ENCODE measurements at regions not wholly inside any gene's neighbourhood (a gene's known extent, or its start where the extent isn't known, plus 50 kb on each side); places are given as distances from the start of the nearest gene placed in this dataset.
"Not testable (repeated sequence)": the region's sequence is repeated elsewhere in the genome, so short reads cannot be mapped to it uniquely, and the experiment has no call there.

DNA sequence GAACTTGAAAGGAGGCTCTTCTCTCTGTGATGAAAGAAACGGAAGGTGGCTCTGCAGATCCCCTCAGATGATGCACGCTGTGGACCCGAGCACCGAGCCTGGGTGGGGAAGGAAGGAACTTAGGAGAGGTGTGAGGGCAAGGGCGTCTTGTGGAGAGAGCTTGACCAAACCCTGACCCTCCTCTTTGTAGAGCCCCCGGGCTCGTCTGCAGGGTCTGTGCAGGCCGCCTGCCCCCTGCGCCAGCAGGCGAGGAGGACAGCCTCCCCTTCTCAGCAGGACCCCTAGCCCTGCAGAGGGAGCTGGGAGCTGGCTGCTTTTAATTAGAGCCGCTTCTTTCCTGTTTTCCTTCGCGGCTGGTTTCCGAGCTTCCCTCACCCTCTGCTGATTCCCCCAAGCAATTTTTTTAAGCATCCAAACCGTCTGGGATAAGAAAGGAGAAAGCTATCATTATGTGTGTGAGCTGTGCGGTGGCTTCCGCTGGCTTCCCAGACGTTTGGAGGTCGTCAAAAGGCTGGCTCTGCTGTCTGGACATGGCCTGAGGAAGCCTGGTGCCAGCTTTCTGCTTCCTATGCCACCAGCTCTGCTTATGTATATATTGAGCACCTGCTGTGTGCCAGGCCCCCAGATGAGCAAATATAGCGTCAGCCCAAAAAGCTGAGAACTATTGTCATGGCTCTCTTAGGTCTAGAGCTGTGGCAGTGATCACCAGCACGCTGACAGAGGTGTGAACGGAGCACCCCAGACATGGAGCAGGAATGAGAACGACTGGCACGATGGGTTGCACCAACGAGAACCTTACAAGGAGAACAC, 160.2 kb upstream of the IRF2BP2 start:
- peak; percentile 58 for DNase-seq

DNA sequence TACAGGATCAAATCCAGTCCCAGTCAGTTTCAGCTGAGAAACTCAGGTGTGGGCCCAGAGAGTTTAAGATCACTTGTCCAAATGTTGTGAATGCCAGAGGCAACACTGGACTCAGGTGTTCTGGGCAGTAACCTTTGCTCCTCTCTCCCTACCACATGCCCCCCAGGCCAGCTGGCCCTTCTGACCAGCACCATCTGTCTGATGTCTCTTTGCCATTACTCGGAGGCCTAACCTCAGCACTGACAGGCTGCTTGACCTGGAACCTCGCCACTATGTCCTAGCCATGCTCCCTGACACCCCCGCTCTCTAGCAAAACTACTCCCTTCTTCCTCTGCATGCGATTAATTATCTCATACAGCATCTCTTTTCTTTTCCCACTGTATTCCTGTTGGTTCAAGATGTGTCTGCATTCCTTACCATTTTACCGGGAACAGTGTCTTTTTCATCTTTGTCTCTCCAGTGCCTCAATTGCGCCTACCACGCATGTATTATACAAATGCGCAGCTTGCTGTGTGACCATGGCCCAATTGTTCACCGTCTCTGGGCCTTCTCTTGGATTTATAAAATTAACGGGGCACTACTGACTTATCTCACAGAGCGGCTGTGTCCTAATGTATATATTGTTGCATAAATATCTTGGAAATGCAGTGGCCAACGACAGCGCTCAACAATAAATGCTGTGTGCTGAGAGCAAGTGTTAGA, 159.5 kb upstream of the IRF2BP2 start:
- peak; percentile 27 for DNase-seq

GRCh38 chr1:234768569-234769283, 158.7 kb upstream of the IRF2BP2 start:
- peak; percentile 19 for DNase-seq

- DNase-seq, result no peak
Observed at GRCh38 chr1:234768171-234768568, 158.2 kb upstream of the IRF2BP2 start.

DNA sequence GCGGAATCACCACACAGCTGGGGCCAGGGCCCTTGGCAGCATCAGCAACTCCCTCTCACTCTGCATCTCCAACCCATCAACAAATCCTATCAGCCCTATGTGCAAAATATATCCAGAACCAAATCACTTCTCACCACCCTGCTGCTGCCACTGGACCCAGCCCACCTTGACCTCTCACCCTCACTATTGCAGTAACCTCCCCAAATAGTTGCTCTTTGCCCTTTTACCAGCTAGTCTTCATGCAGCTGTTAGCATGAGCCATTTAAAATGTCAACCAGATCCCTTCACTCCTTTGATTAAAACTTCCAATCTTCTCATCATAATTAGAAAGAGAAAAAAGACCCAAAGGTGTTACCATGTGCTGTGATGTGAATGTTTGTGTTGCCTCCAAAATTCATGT, 155.7 kb upstream of the IRF2BP2 start:
- DNase-seq, result peak; percentile 16

DNA sequence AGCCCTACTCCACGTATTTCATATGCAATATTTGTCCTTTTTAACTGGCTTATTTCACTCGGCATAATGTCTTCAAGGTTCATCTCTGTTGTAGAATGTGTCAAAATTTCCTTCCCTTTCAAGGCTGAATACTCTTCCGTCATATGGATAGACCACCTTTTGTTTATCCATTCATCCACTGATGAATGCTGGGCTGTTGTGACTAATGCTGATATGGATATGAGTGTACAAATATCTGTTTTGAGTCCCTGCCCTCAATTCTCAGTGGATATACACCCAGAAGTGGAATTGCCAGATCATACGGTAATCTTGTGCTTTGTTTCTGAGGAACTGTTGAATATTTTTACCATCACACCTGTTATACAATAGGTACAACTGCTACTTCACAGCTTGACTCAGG, 155.2 kb upstream of the IRF2BP2 start:
- DNase-seq, result peak; percentile 2

DNA sequence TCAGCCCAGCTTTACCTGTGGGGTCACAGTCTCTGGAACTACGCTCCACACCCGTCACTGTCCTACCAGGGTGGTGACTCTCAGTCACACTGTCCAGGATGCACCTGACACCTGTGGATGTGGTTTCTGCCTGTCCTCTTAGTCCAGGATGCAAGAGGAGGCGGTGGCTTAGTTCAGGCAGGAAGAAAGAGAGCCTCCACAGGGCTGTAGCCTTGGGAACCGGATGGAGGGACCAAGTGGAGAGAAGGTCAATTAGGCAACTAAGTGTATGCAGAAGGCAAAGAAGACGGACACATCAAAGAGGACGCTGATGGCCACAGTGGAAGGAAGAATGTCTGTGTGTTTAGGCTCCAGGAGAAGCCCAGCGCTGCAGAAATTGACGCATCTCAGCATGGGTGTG, 153.9 kb upstream of the IRF2BP2 start:
- DNase-seq, result peak; percentile 19

- DNase-seq, result peak; percentile 7
Observed at GRCh38 chr1:234763367-234763766, 153.4 kb upstream of the IRF2BP2 start.

DNA sequence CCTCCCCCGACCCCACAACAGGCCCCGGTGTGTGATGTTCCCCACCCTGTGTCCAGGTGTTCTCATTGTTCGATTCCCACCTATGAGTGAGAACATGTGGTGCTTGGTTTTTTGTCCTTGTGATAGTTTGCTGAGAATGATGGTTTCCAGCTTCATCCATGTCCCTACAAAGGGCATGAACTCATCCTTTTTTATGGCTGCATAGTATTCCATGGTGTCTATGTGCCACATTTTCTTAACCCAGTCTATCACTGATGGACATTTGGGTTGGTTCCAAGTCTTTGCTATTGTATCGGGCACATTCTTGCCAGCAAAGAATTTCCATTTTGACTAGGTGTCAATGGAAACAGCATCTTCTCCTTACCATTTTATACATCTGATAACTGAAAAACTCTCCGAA, 152.1 kb upstream of the IRF2BP2 start:
- not testable (repeated sequence) for DNase-seq

- DNase-seq, result peak; percentile 25
Observed at GRCh38 chr1:234760303-234760723, 150.3 kb upstream of the IRF2BP2 start.

DNA sequence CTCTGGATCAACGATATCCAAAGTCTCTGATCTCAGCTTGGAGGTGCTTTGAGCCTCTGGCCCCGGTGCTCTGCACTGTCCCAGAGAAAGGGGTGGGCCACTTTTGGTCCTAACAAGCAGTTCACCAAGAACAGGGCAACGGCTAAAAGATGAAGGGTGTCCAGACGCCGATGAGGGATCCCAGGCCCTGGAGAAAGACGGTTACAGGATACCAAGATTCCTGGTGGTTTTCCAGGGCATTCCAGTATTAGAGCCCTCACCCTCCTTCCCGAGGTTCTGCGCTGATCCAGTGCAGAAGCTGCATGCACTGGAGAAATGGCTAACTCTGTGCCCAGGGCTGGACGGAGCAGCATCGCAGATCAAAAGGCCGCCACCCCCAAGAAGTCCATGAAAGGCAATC, 149.9 kb upstream of the IRF2BP2 start:
- peak; percentile 6 for DNase-seq

- peak; percentile 8 for DNase-seq
Observed at GRCh38 chr1:234758851-234759250, 148.9 kb upstream of the IRF2BP2 start.

- DNase-seq, result peak; percentile 1
Observed at GRCh38 chr1:234756857-234757256, 146.9 kb upstream of the IRF2BP2 start.

- DNase-seq, result peak; percentile 19
Observed at GRCh38 chr1:234756066-234756774, 146.2 kb upstream of the IRF2BP2 start.

- peak; percentile 51 for DNase-seq
Observed at GRCh38 chr1:234755449-234755863, 145.5 kb upstream of the IRF2BP2 start.

GRCh38 chr1:234753979-234754378, 144.0 kb upstream of the IRF2BP2 start:
- DNase-seq, result no peak

GRCh38 chr1:234752927-234753326, 142.9 kb upstream of the IRF2BP2 start:
- DNase-seq, result no peak

DNA sequence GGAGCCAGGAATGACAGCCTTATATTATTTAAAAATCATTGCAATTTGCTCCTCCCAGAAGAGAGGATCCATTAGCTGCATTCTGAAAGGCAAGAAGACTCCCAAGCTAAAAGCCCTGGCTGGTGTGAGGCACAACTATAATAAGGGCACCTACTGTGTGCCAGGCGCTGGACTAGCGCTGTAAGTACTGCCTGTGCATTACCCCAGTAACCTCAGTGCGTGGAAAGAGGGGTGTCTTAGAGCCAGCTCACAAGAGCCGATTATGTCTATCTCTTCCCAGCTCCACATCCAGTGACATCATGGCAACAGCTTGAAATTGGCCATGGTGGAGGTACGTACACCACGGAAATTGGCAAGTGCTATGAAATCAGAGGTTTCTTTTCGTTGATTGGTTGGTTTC, 141.7 kb upstream of the IRF2BP2 start:
- peak; percentile 1 for DNase-seq

DNA sequence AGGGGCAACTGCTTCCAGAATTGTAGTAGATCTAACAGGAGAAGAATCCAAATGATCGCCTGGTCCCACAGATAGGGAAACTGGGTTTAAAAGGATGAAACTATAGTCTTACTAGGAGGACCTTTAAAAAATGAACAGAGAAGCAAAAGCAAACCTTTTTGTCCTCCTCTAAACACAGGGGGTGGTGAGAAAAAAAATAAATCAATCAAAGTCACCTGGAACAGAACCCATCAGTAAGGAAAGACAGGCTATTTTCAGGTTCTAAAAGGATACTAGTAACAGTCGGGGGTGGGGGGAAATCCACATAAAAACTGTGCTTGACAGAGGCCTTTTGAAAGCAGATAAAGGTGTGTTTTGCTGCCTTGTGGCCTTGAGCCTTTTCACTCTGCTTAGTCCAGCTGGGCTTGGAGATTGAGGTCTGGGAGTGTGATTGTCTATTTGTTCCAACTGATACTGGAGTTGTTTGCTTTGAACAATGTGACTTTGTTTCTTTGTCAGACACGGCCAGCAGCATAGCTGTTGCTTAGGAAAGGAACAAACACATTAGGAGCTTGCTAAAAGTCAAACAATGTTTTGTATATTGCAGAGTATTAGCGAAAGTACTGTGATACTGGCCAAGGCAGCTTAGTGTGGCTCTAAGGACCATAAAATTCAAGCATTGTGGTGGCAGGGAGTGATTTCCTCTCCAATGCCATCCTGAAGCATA, 141.1 kb upstream of the IRF2BP2 start:
- no peak for DNase-seq

DNA sequence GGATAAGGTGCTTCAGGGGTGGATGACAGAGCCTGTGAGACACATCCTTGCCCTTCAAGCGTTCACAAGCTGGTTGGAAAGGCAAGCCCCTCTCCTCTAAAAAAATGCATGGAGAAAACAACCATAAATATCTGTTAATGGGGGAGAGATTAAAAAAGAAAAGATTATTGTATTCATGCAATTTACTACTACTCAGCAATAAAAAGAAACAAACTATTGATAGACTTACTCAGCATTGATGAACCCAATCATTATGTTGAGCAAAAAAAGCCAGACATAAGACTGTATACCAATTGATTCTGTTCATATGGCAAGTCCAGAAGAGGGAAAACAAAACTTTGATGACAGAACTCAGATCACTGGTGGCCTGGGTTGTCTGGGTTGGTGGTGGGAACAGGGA, 138.7 kb upstream of the IRF2BP2 start:
- no peak for DNase-seq

GRCh38 chr1:234748066-234748465, 138.1 kb upstream of the IRF2BP2 start:
- DNase-seq, result no peak

DNA sequence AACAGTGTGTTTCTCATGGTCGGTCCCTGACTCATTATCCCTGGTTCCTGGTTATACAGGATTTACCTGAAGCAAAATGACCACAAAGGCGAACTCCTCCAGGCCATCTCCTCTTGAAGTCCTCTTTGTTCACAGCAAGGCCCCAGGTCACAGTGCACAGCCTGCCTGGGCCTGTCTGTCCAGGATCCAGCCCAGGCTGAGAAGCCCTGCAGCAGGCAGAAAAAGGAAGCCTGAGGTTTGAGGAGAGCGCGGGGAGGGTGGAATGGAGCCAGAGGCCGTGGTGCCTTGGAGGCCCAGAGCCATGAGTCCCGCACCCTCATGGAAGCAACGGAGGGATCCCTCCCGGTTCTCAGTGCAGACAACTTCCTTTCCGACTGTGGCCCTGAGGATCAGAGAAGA, 136.8 kb upstream of the IRF2BP2 start:
- no peak for DNase-seq
